OCI-LY7 (cell line): ENCODE measurements at regions not wholly inside any gene's neighbourhood (a gene's known extent, or its start where the extent isn't known, plus 50 kb on each side); places are given as distances from the start of the nearest gene placed in this dataset.

ENCODE experiments used
- BruUV-seq: library from RNA; stranded (reverse); fragments of 400-500 nt; replicated peaks from 2 replicates; lab custom pipeline; 2021; lab: Mats Ljungman, UMichigan
- CTCF ChIA-PET: fragments of 300-600 bp; sonication (Branson Sonifier 250); formaldehyde crosslinking; loops from one replicate; lab custom pipeline; 2022; ENCODE audit warnings: antibody characterized with exemption; ENCODE audit not compliant: unreplicated experiment; lab: Charles Lee
- POLR2A ChIA-PET: fragments of 300-600 bp; sonication (Branson Sonifier 250); formaldehyde crosslinking; loops from one replicate; lab custom pipeline; 2022; ENCODE audit warnings: antibody characterized with exemption; lab: Charles Lee
- DNase-seq: peaks from one replicate; pipeline ENCODE4 v3.0.0-alpha.2; 2015; ENCODE audit warnings: low spot score
- H2AFZ ChIP-seq: fragments of 200-600 bp; sonication (generic), shearing (Covaris generic); 2 replicates; pipeline ENCODE4 v1.6.1; 2014; ENCODE audit warnings: mild to moderate bottlenecking, antibody characterized with exemption, low read length, moderate library complexity
- H3K27ac ChIP-seq: fragments of 200-600 bp; sonication (generic); 2 replicates; pipeline ENCODE4 v1.5.1; 2014; ENCODE audit warnings: mixed run types, low read depth, mild to moderate bottlenecking, moderate library complexity, low read length, inconsistent platforms; ENCODE audit not compliant: poor library complexity, severe bottlenecking
- H3K36me3 ChIP-seq: fragments of 200-600 bp; sonication (generic); 2 replicates; pipeline ENCODE4 v1.6.1; 2014; ENCODE audit warnings: mild to moderate bottlenecking, antibody characterized with exemption, low read length, moderate library complexity, mixed read lengths; ENCODE audit not compliant: insufficient read depth
- H3K4me1 ChIP-seq: fragments of 200-600 bp; sonication (generic); 2 replicates; pipeline ENCODE4 v1.5.1; 2014; ENCODE audit warnings: mild to moderate bottlenecking, low read length; ENCODE audit not compliant: insufficient read depth, poor library complexity, severe bottlenecking
- H3K4me2 ChIP-seq: fragments of 200-600 bp; sonication (generic); 2 replicates; pipeline ENCODE4 v1.6.1; 2014; ENCODE audit warnings: mild to moderate bottlenecking, low read length
- H3K4me3 ChIP-seq: fragments of 200-600 bp; sonication (generic); 2 replicates; pipeline ENCODE4 v1.5.1; 2014; ENCODE audit warnings: mild to moderate bottlenecking, low read depth, low read length; ENCODE audit not compliant: poor library complexity, severe bottlenecking
- H3K79me2 ChIP-seq: fragments of 200-600 bp; sonication (generic); 2 replicates; pipeline ENCODE4 v1.6.1; 2016; ENCODE audit warnings: low read depth, mild to moderate bottlenecking, low read length, moderate library complexity, mixed read lengths; ENCODE audit not compliant: insufficient read depth
- H3K9me2 ChIP-seq: fragments of 200-600 bp; sonication (generic); 2 replicates; pipeline ENCODE4 v1.6.1; 2016; ENCODE audit warnings: mild to moderate bottlenecking, low read length, mixed read lengths; ENCODE audit not compliant: insufficient read depth
- H3K9me3 ChIP-seq: fragments of 200-600 bp; sonication (generic); 2 replicates; pipeline ENCODE4 v1.6.1; 2014; ENCODE audit warnings: mild to moderate bottlenecking, mixed run types, low read length, mixed read lengths
- H4K20me1 ChIP-seq: fragments of 200-600 bp; sonication (generic); 2 replicates; pipeline ENCODE4 v1.6.1; 2014; ENCODE audit warnings: mild to moderate bottlenecking, antibody characterized with exemption, low read length, moderate library complexity, mixed read lengths; ENCODE audit not compliant: insufficient read depth
- EZH2phosphoT487 ChIP-seq: fragments of 200-600 bp; sonication (generic); IDR thresholded peaks from 2 replicates; pipeline ENCODE4 v1.6.1; 2018; ENCODE audit warnings: low read depth, borderline replicate concordance, mild to moderate bottlenecking, mixed run types, antibody characterized with exemption, low read length, moderate library complexity, mixed read lengths
- intact Hi-C: fragments of 100-400 bp; cut with micrococcal nuclease; formaldehyde crosslinking; loops from one replicate; pipeline ENCODE4 v1.10.0; 2022; ENCODE audit not compliant: unreplicated experiment
- TF ChIP-seq, protein P1 (sequence below): fragments of 200-600 bp; sonication (generic); conservative IDR thresholded peaks from 2 replicates; pipeline ENCODE4 v1.5.1; 2014; ENCODE audit warnings: mild to moderate bottlenecking, antibody characterized with exemption, low read length, moderate library complexity, mixed read lengths

DNA sequence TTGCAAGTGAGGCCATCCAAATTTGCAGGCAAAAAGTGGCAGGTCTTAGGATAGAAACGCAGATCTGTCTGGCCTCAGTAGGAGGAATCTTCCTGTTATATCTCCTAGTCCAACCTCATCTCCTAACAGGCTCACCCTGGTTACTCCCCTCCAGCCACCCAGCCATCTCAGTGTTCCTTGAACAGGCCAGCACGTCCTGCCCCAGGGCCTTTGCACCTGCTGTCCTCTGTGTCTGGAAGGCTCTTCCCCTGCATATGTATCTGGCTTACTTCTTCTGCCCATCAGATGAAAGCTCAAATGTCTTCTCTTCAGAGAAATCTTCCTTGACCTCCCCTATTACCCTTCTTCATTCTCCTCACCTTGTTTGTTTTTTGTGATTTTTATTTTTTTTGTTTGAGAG lies 107.3 kb upstream of the ALDH1B1 start:
- Histone ChIP-seq H3K9me3 (no peaks in the 10 kb centered on the region), H3K27ac (no peak overlapping the region), H3K4me3 (no peak overlapping the region), H3K36me3 (no peaks in the 10 kb centered on the region), H2AFZ (no peak overlapping the region), H3K4me2 (no peak overlapping the region), H3K79me2 (no peaks in the 10 kb centered on the region), H3K9me2 (no peaks in the 10 kb centered on the region), H4K20me1 (no peaks in the 10 kb centered on the region; the same call in 1 of the 2 replicates), H3K4me1 (no peaks in the 10 kb centered on the region)
- no peak for DNase-seq
- no TSS peak for BruUV-seq
- ChIA-PET POLR2A (no interaction called here), CTCF (interaction anchor here (0.6 kb wide), 1 partner anchor 28 kb away, joined by 3 read pairs; no protein-coding TSS in a partner anchor)
- no peak for TF ChIP-seq EZH2phosphoT487
- TF ChIP-seq, protein P1, sequence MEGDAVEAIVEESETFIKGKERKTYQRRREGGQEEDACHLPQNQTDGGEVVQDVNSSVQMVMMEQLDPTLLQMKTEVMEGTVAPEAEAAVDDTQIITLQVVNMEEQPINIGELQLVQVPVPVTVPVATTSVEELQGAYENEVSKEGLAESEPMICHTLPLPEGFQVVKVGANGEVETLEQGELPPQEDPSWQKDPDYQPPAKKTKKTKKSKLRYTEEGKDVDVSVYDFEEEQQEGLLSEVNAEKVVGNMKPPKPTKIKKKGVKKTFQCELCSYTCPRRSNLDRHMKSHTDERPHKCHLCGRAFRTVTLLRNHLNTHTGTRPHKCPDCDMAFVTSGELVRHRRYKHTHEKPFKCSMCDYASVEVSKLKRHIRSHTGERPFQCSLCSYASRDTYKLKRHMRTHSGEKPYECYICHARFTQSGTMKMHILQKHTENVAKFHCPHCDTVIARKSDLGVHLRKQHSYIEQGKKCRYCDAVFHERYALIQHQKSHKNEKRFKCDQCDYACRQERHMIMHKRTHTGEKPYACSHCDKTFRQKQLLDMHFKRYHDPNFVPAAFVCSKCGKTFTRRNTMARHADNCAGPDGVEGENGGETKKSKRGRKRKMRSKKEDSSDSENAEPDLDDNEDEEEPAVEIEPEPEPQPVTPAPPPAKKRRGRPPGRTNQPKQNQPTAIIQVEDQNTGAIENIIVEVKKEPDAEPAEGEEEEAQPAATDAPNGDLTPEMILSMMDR = no peak
- intact Hi-C loops = no loop called here

DNA sequence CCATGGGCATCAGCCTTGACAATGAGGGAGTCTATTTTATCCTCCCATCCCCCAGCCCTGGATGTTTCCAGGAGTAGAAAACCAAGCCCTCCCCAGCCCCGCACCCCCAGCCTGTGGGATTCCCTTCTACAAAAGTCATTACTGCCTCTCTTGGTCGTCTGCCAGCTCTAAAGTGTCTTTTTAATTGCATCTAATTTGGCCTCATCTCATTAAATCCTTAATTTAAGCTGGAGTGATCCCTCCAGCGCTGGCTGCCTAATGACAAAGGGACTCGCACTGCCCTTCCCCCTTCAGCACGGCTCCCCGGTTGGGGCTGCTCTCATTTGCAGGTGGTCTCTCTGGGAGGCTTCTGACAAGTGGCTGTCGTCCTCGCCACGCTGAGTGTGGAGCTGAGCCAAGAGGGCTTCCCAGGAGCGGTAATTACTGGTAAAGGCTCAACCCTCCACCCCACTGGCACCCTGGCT lies 107.9 kb upstream of the ALDH1B1 start:
- no peak overlapping the region for H2AFZ ChIP-seq
- no TSS peak for BruUV-seq
- TF ChIP-seq, protein P1 = no peak
- no peak for TF ChIP-seq EZH2phosphoT487
- DNase-seq = no peak
- no peaks in the 10 kb centered on the region for H3K4me1 ChIP-seq
- H4K20me1 ChIP-seq = no peaks in the 10 kb centered on the region; the same call in 1 of the 2 replicates
- intact Hi-C loops = no loop called here
- H3K4me3 ChIP-seq = no peak overlapping the region
- H3K27ac ChIP-seq = no peak overlapping the region
- CTCF ChIA-PET = interaction anchor here (0.6 kb wide), 1 partner anchor 29 kb away, joined by 3 read pairs; no protein-coding TSS in a partner anchor
- no peaks in the 10 kb centered on the region for H3K9me3 ChIP-seq
- no peaks in the 10 kb centered on the region for H3K36me3 ChIP-seq
- no peak overlapping the region for H3K4me2 ChIP-seq
- POLR2A ChIA-PET = no interaction called here
- no peaks in the 10 kb centered on the region for H3K9me2 ChIP-seq
- H3K79me2 ChIP-seq = no peaks in the 10 kb centered on the region

DNA sequence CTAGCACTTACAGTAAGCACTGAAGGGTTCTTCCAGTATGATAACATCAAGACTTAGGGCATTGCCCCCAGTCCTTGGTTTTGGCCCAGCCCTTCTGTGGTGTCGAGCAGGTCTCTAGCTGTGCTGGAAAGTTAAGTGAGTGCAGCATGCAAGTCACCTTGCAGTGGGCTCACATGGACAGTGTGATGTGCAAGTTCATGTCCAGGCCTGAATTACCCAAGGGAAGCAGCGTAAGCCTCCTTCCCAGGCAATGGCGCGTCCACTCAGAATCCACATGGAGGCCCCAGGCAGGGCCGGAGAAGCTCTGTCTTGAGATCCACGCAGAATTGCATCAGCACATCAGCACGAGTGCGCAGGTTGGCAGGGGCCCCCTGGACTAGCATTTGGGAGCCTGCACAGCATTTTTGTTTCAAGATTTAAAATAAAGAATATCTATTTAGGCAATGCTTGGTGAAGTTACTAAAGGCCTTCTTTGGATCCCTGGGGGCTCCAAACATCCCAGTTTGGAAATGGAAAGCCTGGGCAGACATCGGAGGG lies 108.4 kb upstream of the ALDH1B1 start:
- Histone ChIP-seq H4K20me1 (no peaks in the 10 kb centered on the region; the same call in 1 of the 2 replicates), H3K79me2 (no peaks in the 10 kb centered on the region), H3K4me3 (no peak overlapping the region), H3K4me1 (no peaks in the 10 kb centered on the region), H3K4me2 (no peak overlapping the region), H3K9me3 (no peaks in the 10 kb centered on the region), H3K27ac (no peak overlapping the region), H3K9me2 (no peaks in the 10 kb centered on the region), H2AFZ (no peak overlapping the region), H3K36me3 (no peaks in the 10 kb centered on the region)
- no peak for DNase-seq
- CTCF ChIA-PET = no interaction called here
- POLR2A ChIA-PET = no interaction called here
- TF ChIP-seq, protein P1 = no peak
- TF ChIP-seq EZH2phosphoT487 = no peak
- no TSS peak for BruUV-seq
- intact Hi-C loops = no loop called here
